MM.1S (cell line): ENCODE measurements at regions not wholly inside any gene's neighbourhood (a gene's known extent, or its start where the extent isn't known, plus 50 kb on each side); places are given as distances from the start of the nearest gene placed in this dataset.

ENCODE experiments used
- DNase-seq: peaks from one replicate; pipeline ENCODE4 v3.0.0-alpha.2; 2015
- H2AFZ ChIP-seq: fragments of 300-600 bp; sonication (generic); 2 replicates; pipeline ENCODE4 v1.6.0; 2016; ENCODE audit warnings: antibody characterized with exemption, low read length
- H3F3A ChIP-seq: fragments of 300-600 bp; sonication (generic); 2 replicates; pipeline ENCODE4 v1.6.1; 2016; ENCODE audit warnings: mild to moderate bottlenecking, antibody characterized with exemption, low read length, moderate library complexity, mixed read lengths; ENCODE audit not compliant: insufficient read depth
- H3K27ac ChIP-seq: fragments of 300-600 bp; sonication (generic); 2 replicates; pipeline ENCODE4 v1.5.1; 2016; ENCODE audit warnings: mild to moderate bottlenecking, low read length
- H3K27me3 ChIP-seq: fragments of 300-600 bp; sonication (generic); replicated peaks from 2 replicates; pipeline ENCODE4 v1.6.0; 2016; ENCODE audit warnings: low read length; ENCODE audit not compliant: insufficient read depth
- H3K36me3 ChIP-seq: fragments of 300-600 bp; sonication (generic); replicated peaks from 2 replicates; pipeline ENCODE4 v1.6.1; 2016; ENCODE audit warnings: mild to moderate bottlenecking, low read length, mixed read lengths; ENCODE audit not compliant: insufficient read depth
- H3K4me1 ChIP-seq: fragments of 300-600 bp; sonication (generic); 2 replicates; pipeline ENCODE4 v1.6.1; 2016; ENCODE audit warnings: low read length, mixed read lengths
- H3K4me2 ChIP-seq: fragments of 300-600 bp; sonication (generic); 2 replicates; pipeline ENCODE4 v1.6.0; 2016; ENCODE audit warnings: low read depth, low read length
- H3K4me3 ChIP-seq: fragments of 300-600 bp; sonication (generic); 2 replicates; pipeline ENCODE4 v1.5.1; 2016; ENCODE audit warnings: low read length, mixed read lengths
- H3K79me2 ChIP-seq: fragments of 300-600 bp; sonication (generic); 2 replicates; pipeline ENCODE4 v1.6.1; 2016; ENCODE audit warnings: mixed run types, low read length, mixed read lengths
- H3K9ac ChIP-seq: fragments of 300-600 bp; sonication (generic); 2 replicates; pipeline ENCODE4 v1.6.1; 2016; ENCODE audit warnings: low read length, mixed read lengths
- H3K9me2 ChIP-seq: fragments of 300-600 bp; sonication (generic); replicated peaks from 2 replicates; pipeline ENCODE4 v1.6.1; 2016; ENCODE audit warnings: mild to moderate bottlenecking, low read length, mixed read lengths; ENCODE audit not compliant: insufficient read depth
- H3K9me3 ChIP-seq: fragments of 300-600 bp; sonication (generic); replicated peaks from 2 replicates; pipeline ENCODE4 v1.6.1; 2016; ENCODE audit warnings: mild to moderate bottlenecking, low read length, mixed read lengths; ENCODE audit not compliant: insufficient read depth
- H4K20me1 ChIP-seq: fragments of 300-600 bp; sonication (generic); 2 replicates; pipeline ENCODE4 v1.6.1; 2016; ENCODE audit warnings: mild to moderate bottlenecking, low read length, moderate library complexity, mixed read lengths; ENCODE audit not compliant: insufficient read depth
- CTCF ChIP-seq: fragments of 300-600 bp; sonication (generic); IDR thresholded peaks from 2 replicates; pipeline ENCODE4 v1.5.1; 2016; ENCODE audit warnings: antibody characterized with exemption, low read length, mixed read lengths
- EZH2 ChIP-seq: fragments of 300-600 bp; sonication (generic); optimal IDR thresholded peaks from 2 replicates; pipeline ENCODE3; 2017; ENCODE audit warnings: low read depth, mild to moderate bottlenecking, antibody characterized with exemption, low read length, mixed read lengths
- EZH2phosphoT487 ChIP-seq: fragments of 300-600 bp; sonication (generic); IDR thresholded peaks from 2 replicates; pipeline ENCODE4 v1.6.1; 2018; ENCODE audit warnings: antibody characterized with exemption, low read length

DNA sequence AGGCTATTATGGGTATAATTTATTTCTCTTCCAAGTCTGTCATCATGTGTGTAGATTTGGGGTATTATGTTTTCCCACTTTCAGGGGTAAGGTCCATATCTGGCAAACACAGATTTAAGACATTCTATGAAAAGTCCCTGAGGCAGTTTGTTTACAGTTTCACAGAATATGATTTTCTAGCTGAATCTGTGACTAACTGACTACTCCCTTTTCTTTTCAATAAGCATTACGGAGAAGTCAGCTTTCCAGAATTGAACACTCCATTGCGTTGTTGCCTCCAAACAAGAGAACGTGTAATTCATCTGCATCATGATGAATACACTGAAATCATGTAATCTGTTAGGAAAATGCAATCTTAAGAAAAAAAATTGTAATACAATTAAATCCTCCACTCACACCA, 226.7 kb upstream of the SFRP2 start:
- no peaks in the 10 kb centered on the region for H4K20me1 ChIP-seq
- H3K4me3 ChIP-seq = no peak overlapping the region
- TF ChIP-seq EZH2 = no peak
- no peak for DNase-seq
- H3K9ac ChIP-seq = no peak overlapping the region
- H3K27me3 ChIP-seq = no peaks in the 10 kb centered on the region
- H3K36me3 ChIP-seq = no peaks in the 10 kb centered on the region
- no peaks in the 10 kb centered on the region for H3K9me2 ChIP-seq
- H3K4me1 ChIP-seq = no peaks in the 10 kb centered on the region
- H3K9me3 ChIP-seq = no peaks in the 10 kb centered on the region
- no peaks in the 10 kb centered on the region for H3F3A ChIP-seq
- H3K27ac ChIP-seq = no peak overlapping the region
- H2AFZ ChIP-seq = no peak overlapping the region
- no peak overlapping the region for H3K4me2 ChIP-seq
- H3K79me2 ChIP-seq = no peaks in the 10 kb centered on the region

DNA sequence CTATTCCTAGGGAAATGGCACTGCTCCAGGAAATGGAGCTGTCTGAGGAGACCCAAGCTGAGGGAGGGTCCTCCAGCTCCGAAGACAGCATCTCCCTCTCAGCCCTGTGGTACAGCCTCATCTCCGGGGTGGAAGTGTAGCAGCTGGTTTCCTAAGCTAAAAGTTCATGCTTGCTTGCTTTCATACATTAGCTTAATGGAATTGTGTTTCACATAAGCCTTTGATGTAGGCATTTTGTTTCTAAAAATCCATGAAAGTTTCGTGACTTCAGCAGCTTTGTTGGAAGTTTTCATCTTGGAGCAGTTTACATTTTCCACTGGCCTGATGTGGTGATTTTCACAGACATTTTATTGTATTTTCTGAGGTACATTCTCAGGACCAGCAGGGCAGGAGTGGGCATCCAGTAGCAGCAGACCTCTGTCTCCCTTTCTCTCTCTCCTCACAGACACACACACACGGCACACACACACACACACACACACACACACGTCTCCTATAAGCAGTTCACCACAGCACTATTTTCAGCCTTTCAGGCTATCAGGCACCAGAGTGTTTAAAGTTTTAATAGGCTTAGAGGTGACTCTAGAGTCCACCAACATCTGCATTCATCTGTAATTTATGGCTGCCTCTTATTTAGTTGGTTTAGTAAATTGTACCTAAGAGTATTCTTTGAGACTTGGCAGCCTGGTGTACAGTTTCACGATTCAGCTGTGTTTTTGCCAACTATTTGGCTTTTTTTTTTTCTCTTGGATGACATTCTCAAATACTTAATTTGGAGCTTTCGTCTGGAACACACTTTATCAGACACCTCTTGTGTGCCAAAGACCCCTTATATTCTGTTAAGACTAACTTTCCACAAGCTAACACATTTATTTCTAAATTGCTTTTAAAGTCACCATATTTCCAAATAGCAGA, 225.8 kb upstream of the SFRP2 start:
- Histone ChIP-seq H3K9me3 (no peaks in the 10 kb centered on the region), H3K4me1 (no peaks in the 10 kb centered on the region)

DNA sequence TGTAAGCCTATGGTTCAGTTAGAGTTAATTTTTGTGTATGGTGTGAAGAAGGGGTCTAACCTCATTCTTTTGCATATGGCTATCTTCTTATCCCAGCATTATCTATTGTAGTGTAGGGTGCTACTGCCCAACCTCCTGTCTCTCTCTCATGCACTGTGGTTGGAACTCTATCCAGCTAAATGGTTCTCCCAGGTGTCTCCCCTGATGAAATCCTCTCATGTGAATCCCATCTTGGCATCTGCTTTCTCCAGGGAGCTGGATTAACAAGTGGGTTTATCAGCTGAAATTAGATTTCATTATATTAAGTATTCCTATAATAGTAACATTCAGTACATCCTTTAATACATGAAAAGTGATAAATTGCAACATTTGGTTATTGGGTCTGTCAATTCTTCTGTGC, 224.7 kb upstream of the SFRP2 start:
- H3K27ac ChIP-seq = no peak overlapping the region
- H3K9me2 ChIP-seq = no peaks in the 10 kb centered on the region
- no peaks in the 10 kb centered on the region for H3K9me3 ChIP-seq
- no peak overlapping the region for H2AFZ ChIP-seq
- no peaks in the 10 kb centered on the region for H3K79me2 ChIP-seq
- H3K4me3 ChIP-seq = no peak overlapping the region
- H3K27me3 ChIP-seq = no peaks in the 10 kb centered on the region
- H3F3A ChIP-seq = no peaks in the 10 kb centered on the region
- TF ChIP-seq EZH2 (no peak), EZH2phosphoT487 (no peak), CTCF (no peak)
- no peak overlapping the region for H3K9ac ChIP-seq
- H3K4me1 ChIP-seq = no peaks in the 10 kb centered on the region
- H3K36me3 ChIP-seq = no peaks in the 10 kb centered on the region
- no peak for DNase-seq
- H3K4me2 ChIP-seq = no peak overlapping the region
- no peaks in the 10 kb centered on the region for H4K20me1 ChIP-seq

More for the DNA sequence above, 225.8 kb upstream of the SFRP2 start:
- H3K4me3 ChIP-seq = no peak overlapping the region
- H3K27ac ChIP-seq = no peak overlapping the region
- H3K4me2 ChIP-seq = no peak overlapping the region
- no peak overlapping the region for H2AFZ ChIP-seq
- DNase-seq = no peak
- H3K79me2 ChIP-seq = no peaks in the 10 kb centered on the region
- H4K20me1 ChIP-seq = no peaks in the 10 kb centered on the region
- H3F3A ChIP-seq = no peaks in the 10 kb centered on the region
- H3K27me3 ChIP-seq = no peaks in the 10 kb centered on the region
- TF ChIP-seq CTCF (no peak), EZH2phosphoT487 (no peak), EZH2 (no peak)
- H3K9ac ChIP-seq = no peak overlapping the region
- no peaks in the 10 kb centered on the region for H3K9me2 ChIP-seq
- H3K36me3 ChIP-seq = no peaks in the 10 kb centered on the region

DNA sequence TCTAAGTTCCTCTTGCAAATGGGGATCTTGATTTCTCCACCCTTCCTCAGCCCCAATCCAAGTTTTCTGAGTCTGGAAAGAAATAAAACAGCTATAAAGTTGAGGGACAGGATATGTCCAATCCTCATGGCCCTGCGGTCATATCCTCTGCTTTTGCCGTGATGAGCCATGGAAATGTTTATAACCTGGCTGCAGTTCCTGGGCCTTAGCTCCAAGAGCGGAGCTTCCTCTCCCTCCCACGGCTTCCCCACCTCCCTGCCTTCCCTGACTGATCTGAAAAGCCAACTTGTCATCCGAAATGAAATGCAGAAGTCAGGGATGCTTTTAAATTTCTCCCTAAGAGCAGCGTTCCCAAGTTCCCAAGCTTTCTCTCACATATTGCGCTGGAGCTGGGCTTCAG, 221.5 kb upstream of the SFRP2 start:
- H3F3A ChIP-seq = no peaks in the 10 kb centered on the region
- no peaks in the 10 kb centered on the region for H3K27me3 ChIP-seq
- DNase-seq = no peak
- no peaks in the 10 kb centered on the region for H4K20me1 ChIP-seq
- H2AFZ ChIP-seq = no peak overlapping the region
- no peaks in the 10 kb centered on the region for H3K36me3 ChIP-seq
- no peaks in the 10 kb centered on the region for H3K9me3 ChIP-seq
- no peak overlapping the region for H3K27ac ChIP-seq
- no peak overlapping the region for H3K4me3 ChIP-seq
- no peaks in the 10 kb centered on the region for H3K79me2 ChIP-seq
- TF ChIP-seq EZH2phosphoT487 (no peak), CTCF (no peak), EZH2 (no peak)
- H3K9me2 ChIP-seq = no peaks in the 10 kb centered on the region
- no peak overlapping the region for H3K4me2 ChIP-seq
- no peak overlapping the region for H3K9ac ChIP-seq
- no peaks in the 10 kb centered on the region for H3K4me1 ChIP-seq
